ENCODE measurements at regions not wholly inside any gene's neighbourhood (a gene's known extent, or its start where the extent isn't known, plus 50 kb on each side); places are given as distances from the start of the nearest gene placed in this dataset.

DNA sequence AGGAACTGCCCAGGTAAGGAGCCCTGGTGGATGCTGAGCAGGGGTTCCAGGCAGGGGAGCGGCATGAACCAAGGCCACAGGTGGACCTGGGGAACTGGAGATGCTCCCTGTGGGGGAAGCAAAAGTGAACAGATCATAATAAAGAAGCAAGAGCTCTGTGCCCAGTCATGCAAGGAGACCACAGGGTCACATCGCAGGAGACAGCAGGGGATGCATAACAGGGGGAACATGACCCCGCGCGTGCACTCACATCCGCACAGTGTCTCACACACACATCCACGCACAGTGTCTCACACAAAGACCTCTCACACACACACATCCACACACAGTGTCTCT is 473.3 kb upstream of the HS6ST1 start:
- H3K27ac ChIP-seq: no peak overlapping the region

DNA sequence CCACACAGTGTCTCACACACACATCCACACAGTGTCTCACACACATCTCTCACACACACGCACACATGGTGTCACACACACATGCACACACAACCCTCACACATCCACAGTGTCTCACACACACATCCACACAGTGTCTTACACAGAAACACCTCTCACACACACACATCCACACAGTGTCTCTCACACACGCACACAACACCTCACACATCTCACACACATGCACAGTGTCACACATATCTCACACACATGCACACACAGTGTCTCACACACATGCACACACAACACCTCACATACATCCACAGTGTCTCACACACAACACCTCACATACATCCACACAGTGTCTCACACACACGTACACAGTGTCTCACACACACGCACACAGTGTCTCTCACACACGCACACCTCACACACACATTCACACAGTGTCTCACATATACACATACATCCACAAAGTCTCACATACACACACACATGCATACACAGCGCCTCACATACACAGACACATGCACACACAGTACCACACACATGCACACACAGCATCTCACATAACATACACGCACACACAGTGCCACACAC is 473.9 kb upstream of the HS6ST1 start:
- no peak overlapping the region for H3K4me3 ChIP-seq
- no peak overlapping the region for H3K27ac ChIP-seq
- intact Hi-C loops (cut with DNase I): no loop called here
- no peaks in the 10 kb centered on the region for H3K27me3 ChIP-seq
- H3K4me1 ChIP-seq: no peaks in the 10 kb centered on the region
- TF ChIP-seq, protein P1, sequence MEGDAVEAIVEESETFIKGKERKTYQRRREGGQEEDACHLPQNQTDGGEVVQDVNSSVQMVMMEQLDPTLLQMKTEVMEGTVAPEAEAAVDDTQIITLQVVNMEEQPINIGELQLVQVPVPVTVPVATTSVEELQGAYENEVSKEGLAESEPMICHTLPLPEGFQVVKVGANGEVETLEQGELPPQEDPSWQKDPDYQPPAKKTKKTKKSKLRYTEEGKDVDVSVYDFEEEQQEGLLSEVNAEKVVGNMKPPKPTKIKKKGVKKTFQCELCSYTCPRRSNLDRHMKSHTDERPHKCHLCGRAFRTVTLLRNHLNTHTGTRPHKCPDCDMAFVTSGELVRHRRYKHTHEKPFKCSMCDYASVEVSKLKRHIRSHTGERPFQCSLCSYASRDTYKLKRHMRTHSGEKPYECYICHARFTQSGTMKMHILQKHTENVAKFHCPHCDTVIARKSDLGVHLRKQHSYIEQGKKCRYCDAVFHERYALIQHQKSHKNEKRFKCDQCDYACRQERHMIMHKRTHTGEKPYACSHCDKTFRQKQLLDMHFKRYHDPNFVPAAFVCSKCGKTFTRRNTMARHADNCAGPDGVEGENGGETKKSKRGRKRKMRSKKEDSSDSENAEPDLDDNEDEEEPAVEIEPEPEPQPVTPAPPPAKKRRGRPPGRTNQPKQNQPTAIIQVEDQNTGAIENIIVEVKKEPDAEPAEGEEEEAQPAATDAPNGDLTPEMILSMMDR (IDR thresholded peaks at IDR 0.05): no peak
- DNase-seq (ENCODE audit: low spot score in 2 of 2): no peak
- H3K36me3 ChIP-seq: no peaks in the 10 kb centered on the region
- H3K9me3 ChIP-seq: no peaks in the 10 kb centered on the region

More for the DNA sequence above, 473.3 kb upstream of the HS6ST1 start:
- Histone ChIP-seq H3K4me3 (no peak overlapping the region), H3K4me1 (no peaks in the 10 kb centered on the region), H3K27me3 (no peaks in the 10 kb centered on the region), H3K9me3 (no peaks in the 10 kb centered on the region), H3K36me3 (no peaks in the 10 kb centered on the region)
- no peak for DNase-seq (ENCODE audit: low spot score in 2 of 2)
- TF ChIP-seq, protein P1 (IDR thresholded peaks at IDR 0.05): no peak
- intact Hi-C loops (cut with DNase I): no loop called here

GRCh38 chr2:128793404-128793803 is 474.7 kb upstream of the HS6ST1 start:
- TF ChIP-seq, protein P1 (IDR thresholded peaks at IDR 0.05): no peak
- DNase-seq (ENCODE audit: low spot score in 2 of 2): no peak
- Histone ChIP-seq H3K4me1 (no peaks in the 10 kb centered on the region), H3K9me3 (no peaks in the 10 kb centered on the region), H3K27me3 (no peaks in the 10 kb centered on the region), H3K36me3 (no peaks in the 10 kb centered on the region), H3K27ac (no peak overlapping the region), H3K4me3 (no peak overlapping the region)
- intact Hi-C loops (cut with DNase I): no loop called here

GRCh38 chr2:128794285-128794684 is 475.6 kb upstream of the HS6ST1 start:
- no peaks in the 10 kb centered on the region for H3K27me3 ChIP-seq
- H3K36me3 ChIP-seq: no peaks in the 10 kb centered on the region
- intact Hi-C loops (cut with DNase I): no loop called here
- TF ChIP-seq, protein P1 (IDR thresholded peaks at IDR 0.05): no peak
- no peak overlapping the region for H3K27ac ChIP-seq
- DNase-seq (ENCODE audit: low spot score in 2 of 2): no peak
- H3K4me3 ChIP-seq: no peak overlapping the region
- no peaks in the 10 kb centered on the region for H3K9me3 ChIP-seq
- H3K4me1 ChIP-seq: no peaks in the 10 kb centered on the region

DNA sequence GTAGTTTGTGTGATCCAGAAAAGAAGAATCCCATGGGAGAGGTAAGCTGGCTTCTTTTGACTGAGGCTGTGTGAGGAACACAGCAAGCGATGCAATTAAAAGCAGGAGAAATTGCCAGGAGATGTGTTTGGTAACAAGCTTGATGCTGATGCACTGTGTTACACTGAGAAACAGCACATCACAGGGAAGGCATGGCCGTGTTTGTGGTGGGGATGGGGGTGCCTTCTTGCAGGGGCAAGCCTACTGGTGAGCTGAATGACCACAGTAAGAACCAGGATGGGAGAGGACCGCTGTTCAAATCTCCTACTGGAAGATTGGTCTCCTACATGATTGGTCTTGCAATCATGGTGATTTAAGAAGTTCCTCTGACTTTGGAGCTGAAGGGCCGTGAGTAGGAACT is 477.7 kb upstream of the HS6ST1 start:
- H3K36me3 ChIP-seq: no peaks in the 10 kb centered on the region
- H3K27ac ChIP-seq: no peak overlapping the region
- no peak for DNase-seq (ENCODE audit: low spot score in 2 of 2)
- H3K4me3 ChIP-seq: no peak overlapping the region
- no peaks in the 10 kb centered on the region for H3K27me3 ChIP-seq
- no peaks in the 10 kb centered on the region for H3K4me1 ChIP-seq
- H3K9me3 ChIP-seq: no peaks in the 10 kb centered on the region
- TF ChIP-seq, protein P1 (IDR thresholded peaks at IDR 0.05): no peak
- intact Hi-C loops (cut with DNase I): no loop called here

DNA sequence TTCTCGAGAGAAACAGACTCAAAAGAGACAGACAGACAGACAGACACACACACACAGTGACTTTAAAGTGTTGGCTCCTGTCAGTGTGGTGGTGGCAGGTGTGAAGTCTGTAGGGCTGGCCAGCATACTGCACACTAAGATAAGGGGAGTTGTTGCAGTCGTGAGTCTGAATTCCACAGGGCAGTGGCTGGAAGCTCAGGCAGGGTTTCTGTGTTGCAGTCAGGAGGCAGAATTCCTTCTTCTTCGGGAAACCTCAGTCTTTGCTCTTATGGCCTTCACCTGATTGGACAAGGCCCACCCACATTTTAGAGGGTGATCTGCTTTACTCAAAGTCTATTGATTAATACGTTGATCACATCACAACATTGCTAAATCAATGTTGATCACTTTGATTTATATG is 478.4 kb upstream of the HS6ST1 start:
- Histone ChIP-seq H3K4me1 (no peaks in the 10 kb centered on the region), H3K9me3 (no peaks in the 10 kb centered on the region), H3K27me3 (no peaks in the 10 kb centered on the region), H3K36me3 (no peaks in the 10 kb centered on the region), H3K4me3 (no peak overlapping the region), H3K27ac (no peak overlapping the region)
- intact Hi-C loops (cut with DNase I): no loop called here
- TF ChIP-seq, protein P1 (IDR thresholded peaks at IDR 0.05): no peak
- no peak for DNase-seq (ENCODE audit: low spot score in 2 of 2)
